ENCODE measurements at regions not wholly inside any gene's neighbourhood (a gene's known extent, or its start where the extent isn't known, plus 50 kb on each side); places are given as distances from the start of the nearest gene placed in this dataset.
"Not testable (repeated sequence)": the region's sequence is repeated elsewhere in the genome, so short reads cannot be mapped to it uniquely, and the experiment has no call there.

DNA sequence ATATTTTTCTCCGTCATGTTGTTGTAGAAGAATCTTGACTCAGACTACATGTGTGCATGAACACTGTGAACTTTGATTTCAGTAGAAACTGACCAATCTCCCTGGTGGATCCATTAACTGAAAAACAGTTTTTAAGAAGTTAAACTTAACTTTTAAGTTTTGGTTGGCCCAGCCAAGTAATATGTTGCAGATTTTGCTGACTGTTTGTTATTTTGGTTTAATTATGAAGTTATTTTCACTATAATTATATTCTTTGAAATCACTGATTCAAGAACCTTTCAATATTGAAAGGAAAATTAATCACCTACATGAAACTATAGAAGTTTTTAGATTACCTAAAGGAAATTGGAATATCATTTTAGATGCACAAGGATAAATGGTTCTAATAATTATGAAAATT lies 373.6 kb upstream of the COX7C start:
- Histone ChIP-seq H3K4me3 (ENCODE audit: low read depth in 2 of 2, low read length in 2 of 2) (no peak overlapping the region), H3K27ac (ENCODE audit: low read length) (no peak overlapping the region), H3K4me1 (ENCODE audit: control insufficient read depth, insufficient read depth, low read length) (no peaks in the 10 kb centered on the region), H3K36me3 (ENCODE audit: control insufficient read depth, insufficient read depth, low read length) (no peaks in the 10 kb centered on the region), H3K27me3 (ENCODE audit: control insufficient read depth, insufficient read depth, low read length) (no peaks in the 10 kb centered on the region), H3K9me3 (ENCODE audit: control insufficient read depth, insufficient read depth, low read depth, low read length) (no peaks in the 10 kb centered on the region)
- DNase-seq (ENCODE audit: low read depth, low spot score) (no peak), ATAC-seq (no peak)
- TF ChIP-seq, protein P1, sequence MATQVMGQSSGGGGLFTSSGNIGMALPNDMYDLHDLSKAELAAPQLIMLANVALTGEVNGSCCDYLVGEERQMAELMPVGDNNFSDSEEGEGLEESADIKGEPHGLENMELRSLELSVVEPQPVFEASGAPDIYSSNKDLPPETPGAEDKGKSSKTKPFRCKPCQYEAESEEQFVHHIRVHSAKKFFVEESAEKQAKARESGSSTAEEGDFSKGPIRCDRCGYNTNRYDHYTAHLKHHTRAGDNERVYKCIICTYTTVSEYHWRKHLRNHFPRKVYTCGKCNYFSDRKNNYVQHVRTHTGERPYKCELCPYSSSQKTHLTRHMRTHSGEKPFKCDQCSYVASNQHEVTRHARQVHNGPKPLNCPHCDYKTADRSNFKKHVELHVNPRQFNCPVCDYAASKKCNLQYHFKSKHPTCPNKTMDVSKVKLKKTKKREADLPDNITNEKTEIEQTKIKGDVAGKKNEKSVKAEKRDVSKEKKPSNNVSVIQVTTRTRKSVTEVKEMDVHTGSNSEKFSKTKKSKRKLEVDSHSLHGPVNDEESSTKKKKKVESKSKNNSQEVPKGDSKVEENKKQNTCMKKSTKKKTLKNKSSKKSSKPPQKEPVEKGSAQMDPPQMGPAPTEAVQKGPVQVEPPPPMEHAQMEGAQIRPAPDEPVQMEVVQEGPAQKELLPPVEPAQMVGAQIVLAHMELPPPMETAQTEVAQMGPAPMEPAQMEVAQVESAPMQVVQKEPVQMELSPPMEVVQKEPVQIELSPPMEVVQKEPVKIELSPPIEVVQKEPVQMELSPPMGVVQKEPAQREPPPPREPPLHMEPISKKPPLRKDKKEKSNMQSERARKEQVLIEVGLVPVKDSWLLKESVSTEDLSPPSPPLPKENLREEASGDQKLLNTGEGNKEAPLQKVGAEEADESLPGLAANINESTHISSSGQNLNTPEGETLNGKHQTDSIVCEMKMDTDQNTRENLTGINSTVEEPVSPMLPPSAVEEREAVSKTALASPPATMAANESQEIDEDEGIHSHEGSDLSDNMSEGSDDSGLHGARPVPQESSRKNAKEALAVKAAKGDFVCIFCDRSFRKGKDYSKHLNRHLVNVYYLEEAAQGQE (IDR thresholded peaks at IDR 0.05; ENCODE audit: insufficient read depth in 1 of 2, low read depth in 2 of 2, low read length in 1 of 2): no peak
- TF ChIP-seq TCF7L2 (IDR thresholded peaks at IDR 0.05; ENCODE audit: low read depth, low read length): no peak
- intact Hi-C loops (cut with micrococcal nuclease; ENCODE audit: unreplicated experiment) (no loop called here), in situ Hi-C loops (cut with HindIII; ENCODE audit: low pct_unique_long_range_greater_than_20kb, low sequenced_read_pairs) (no loop called here)
- ChIA-PET POLR2A (no interaction called here), CTCF (no interaction called here)
- no TSS peak for BruUV-seq (replicated peaks)

DNA sequence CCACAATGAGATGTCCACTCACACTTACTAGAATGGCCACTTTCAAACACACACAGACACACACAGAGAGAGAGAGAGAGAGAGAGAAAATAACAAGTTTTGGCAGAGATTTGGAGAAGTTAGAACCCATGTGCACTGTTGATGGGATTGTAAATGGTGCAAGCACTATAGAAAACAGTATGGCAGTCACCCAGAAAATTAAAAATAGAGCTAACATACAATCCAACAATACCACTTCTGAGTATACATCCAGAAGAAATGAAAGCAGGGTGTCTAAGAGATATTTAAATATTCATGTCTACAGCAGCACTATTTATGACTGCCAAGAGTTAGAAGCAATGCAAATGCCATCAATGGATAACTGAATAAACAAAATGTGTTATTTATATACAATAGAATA lies 359.9 kb upstream of the COX7C start:
- Histone ChIP-seq H3K36me3 (ENCODE audit: control insufficient read depth, insufficient read depth, low read length) (no peaks in the 10 kb centered on the region), H3K27me3 (ENCODE audit: control insufficient read depth, insufficient read depth, low read length) (no peaks in the 10 kb centered on the region), H3K4me3 (ENCODE audit: low read depth in 2 of 2, low read length in 2 of 2) (no peak overlapping the region), H3K9me3 (ENCODE audit: control insufficient read depth, insufficient read depth, low read depth, low read length) (no peaks in the 10 kb centered on the region), H3K4me1 (ENCODE audit: control insufficient read depth, insufficient read depth, low read length) (no peaks in the 10 kb centered on the region), H3K27ac (ENCODE audit: low read length) (no peak overlapping the region)
- ATAC-seq (no peak), DNase-seq (ENCODE audit: low read depth, low spot score) (no peak)
- no TSS peak for BruUV-seq (replicated peaks)
- ChIA-PET POLR2A (no interaction called here), CTCF (no interaction called here)
- in situ Hi-C loops (cut with HindIII; ENCODE audit: low pct_unique_long_range_greater_than_20kb, low sequenced_read_pairs): no loop called here
- intact Hi-C loops (cut with micrococcal nuclease; ENCODE audit: unreplicated experiment): no loop called here
- no peak for TF ChIP-seq POLR2AphosphoS5 (IDR thresholded peaks at IDR 0.05; ENCODE audit: low read depth, low read length)
- TF ChIP-seq, protein P1 (IDR thresholded peaks at IDR 0.05; ENCODE audit: insufficient read depth in 1 of 2, low read depth in 2 of 2, low read length in 1 of 2): no peak

DNA sequence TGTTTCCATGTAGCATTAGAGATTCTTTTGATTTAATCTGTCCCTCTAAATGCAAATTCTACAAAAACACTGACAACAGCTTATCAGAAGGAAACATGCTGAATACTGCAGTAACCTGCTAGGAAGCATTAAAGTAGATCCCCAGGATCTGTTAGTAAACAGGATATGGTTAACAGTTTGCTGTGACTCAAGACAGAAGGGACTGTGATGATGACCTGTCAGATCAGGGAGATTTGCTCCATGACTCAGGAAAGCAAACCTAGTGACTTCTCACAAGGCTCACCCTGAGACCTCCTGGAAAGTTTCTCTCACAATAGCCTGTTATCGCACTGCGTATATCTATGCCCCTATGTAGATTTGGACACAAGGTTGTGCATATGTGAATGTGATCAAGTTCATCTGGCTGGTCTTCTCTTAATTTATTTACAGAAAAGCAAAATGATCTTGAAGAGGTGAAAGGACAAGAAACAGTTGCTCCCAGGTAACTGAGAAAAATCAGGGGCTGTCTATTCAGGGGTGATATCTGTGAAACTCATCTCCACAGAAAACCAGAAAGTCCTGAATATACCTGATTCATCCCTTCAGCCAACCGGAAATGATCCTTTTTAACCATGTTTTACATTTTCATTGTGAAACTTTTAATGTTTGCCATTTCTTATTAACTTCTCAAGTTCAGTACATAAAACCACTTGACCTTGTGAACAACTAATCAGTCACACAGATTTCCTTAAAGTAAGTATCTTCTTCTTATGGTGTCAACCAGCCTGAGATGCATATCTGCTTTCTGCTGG lies 333.1 kb upstream of the COX7C start:
- H3K4me1 ChIP-seq (ENCODE audit: control insufficient read depth, insufficient read depth, low read length); H3K27me3 ChIP-seq (ENCODE audit: control insufficient read depth, insufficient read depth, low read length); H3K4me3 ChIP-seq (ENCODE audit: low read depth in 2 of 2, low read length in 2 of 2); BruUV-seq (replicated peaks); DNase-seq (ENCODE audit: low read depth, low spot score); CTCF ChIA-PET; H3K36me3 ChIP-seq (ENCODE audit: control insufficient read depth, insufficient read depth, low read length); H3K9me3 ChIP-seq (ENCODE audit: control insufficient read depth, insufficient read depth, low read depth, low read length); H3K27ac ChIP-seq (ENCODE audit: low read length); in situ Hi-C loops (cut with HindIII; ENCODE audit: low pct_unique_long_range_greater_than_20kb, low sequenced_read_pairs); intact Hi-C loops (cut with micrococcal nuclease; ENCODE audit: unreplicated experiment); ATAC-seq; POLR2A ChIA-PET: not testable (repeated sequence)

DNA sequence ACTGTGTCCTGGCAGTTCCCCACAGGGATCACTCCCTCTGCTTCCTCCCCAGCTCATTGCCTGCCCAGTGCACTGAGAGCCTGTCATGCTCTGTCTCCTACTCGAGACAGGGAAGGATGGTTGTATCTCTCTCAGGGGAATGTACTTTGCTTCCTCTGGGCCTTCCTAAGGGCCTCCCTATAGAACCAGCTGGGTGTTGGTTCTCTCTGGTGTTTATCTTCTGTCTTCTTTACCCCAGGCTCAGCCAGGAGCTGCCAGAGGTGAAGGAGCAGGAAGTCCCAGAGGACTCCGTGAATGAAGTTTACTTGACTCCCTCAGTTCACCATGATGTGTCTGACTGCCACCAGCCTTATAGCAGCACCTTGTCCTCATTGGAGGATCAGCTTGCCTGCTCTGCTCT lies 330.3 kb upstream of the COX7C start:
- in situ Hi-C loops (cut with HindIII; ENCODE audit: low pct_unique_long_range_greater_than_20kb, low sequenced_read_pairs); CTCF ChIA-PET; intact Hi-C loops (cut with micrococcal nuclease; ENCODE audit: unreplicated experiment); ATAC-seq; H3K27me3 ChIP-seq (ENCODE audit: control insufficient read depth, insufficient read depth, low read length); BruUV-seq (replicated peaks); H3K9me3 ChIP-seq (ENCODE audit: control insufficient read depth, insufficient read depth, low read depth, low read length); H3K27ac ChIP-seq (ENCODE audit: low read length); H3K36me3 ChIP-seq (ENCODE audit: control insufficient read depth, insufficient read depth, low read length); DNase-seq (ENCODE audit: low read depth, low spot score); H3K4me1 ChIP-seq (ENCODE audit: control insufficient read depth, insufficient read depth, low read length); POLR2A ChIA-PET; H3K4me3 ChIP-seq (ENCODE audit: low read depth in 2 of 2, low read length in 2 of 2): not testable (repeated sequence)

DNA sequence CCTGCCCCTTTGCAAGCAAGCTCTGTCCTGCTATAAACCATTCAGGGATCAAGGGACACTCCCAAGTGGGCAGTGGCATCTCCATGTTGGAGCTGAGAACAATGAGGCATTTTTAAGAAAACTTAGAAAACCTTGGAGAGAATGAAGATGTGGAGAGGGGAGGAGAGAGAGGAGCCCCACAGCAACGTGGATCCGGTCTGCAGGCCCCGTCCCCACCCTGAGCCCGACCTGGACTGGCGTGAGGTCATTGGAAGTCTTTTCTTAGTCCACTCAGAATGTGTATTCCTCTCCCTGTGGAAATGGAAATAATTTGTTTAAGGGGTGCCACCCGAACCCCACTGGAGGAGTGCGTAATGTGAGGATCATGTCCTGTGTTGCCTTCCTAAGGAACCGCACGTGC lies 328.0 kb upstream of the COX7C start:
- H3K27ac ChIP-seq (ENCODE audit: low read length); BruUV-seq (replicated peaks); H3K4me3 ChIP-seq (ENCODE audit: low read depth in 2 of 2, low read length in 2 of 2); H3K9me3 ChIP-seq (ENCODE audit: control insufficient read depth, insufficient read depth, low read depth, low read length); intact Hi-C loops (cut with micrococcal nuclease; ENCODE audit: unreplicated experiment); CTCF ChIA-PET; ATAC-seq; DNase-seq (ENCODE audit: low read depth, low spot score); POLR2A ChIA-PET; H3K27me3 ChIP-seq (ENCODE audit: control insufficient read depth, insufficient read depth, low read length); H3K4me1 ChIP-seq (ENCODE audit: control insufficient read depth, insufficient read depth, low read length); in situ Hi-C loops (cut with HindIII; ENCODE audit: low pct_unique_long_range_greater_than_20kb, low sequenced_read_pairs); H3K36me3 ChIP-seq (ENCODE audit: control insufficient read depth, insufficient read depth, low read length): not testable (repeated sequence)

Data from Panc1 (cell line).